ENCODE measurements at regions not wholly inside any gene's neighbourhood (a gene's known extent, or its start where the extent isn't known, plus 50 kb on each side); places are given as distances from the start of the nearest gene placed in this dataset.

DNA sequence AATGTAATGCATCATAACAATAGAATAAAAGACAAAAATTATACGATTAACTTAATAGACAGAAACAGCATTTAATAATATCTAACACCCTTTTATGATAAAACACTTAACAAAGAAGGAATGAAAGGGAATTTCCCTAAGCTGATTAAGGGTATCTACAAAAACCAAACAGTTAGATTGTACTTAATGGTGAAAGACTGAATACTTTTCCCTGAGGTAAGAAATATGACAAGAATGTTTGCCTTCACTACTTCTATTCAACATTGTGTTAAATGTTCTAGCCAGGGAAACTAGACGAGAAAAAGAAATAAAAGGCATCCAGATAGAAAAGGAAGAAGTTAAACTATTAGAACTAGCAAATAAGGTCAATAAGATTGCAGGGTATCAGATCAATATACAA is 276.9 kb downstream of the BAMBI start:
- in situ Hi-C loops (cut with HindIII; ENCODE audit: low sequenced_read_pairs): no loop called here
- TF ChIP-seq, protein P1, sequence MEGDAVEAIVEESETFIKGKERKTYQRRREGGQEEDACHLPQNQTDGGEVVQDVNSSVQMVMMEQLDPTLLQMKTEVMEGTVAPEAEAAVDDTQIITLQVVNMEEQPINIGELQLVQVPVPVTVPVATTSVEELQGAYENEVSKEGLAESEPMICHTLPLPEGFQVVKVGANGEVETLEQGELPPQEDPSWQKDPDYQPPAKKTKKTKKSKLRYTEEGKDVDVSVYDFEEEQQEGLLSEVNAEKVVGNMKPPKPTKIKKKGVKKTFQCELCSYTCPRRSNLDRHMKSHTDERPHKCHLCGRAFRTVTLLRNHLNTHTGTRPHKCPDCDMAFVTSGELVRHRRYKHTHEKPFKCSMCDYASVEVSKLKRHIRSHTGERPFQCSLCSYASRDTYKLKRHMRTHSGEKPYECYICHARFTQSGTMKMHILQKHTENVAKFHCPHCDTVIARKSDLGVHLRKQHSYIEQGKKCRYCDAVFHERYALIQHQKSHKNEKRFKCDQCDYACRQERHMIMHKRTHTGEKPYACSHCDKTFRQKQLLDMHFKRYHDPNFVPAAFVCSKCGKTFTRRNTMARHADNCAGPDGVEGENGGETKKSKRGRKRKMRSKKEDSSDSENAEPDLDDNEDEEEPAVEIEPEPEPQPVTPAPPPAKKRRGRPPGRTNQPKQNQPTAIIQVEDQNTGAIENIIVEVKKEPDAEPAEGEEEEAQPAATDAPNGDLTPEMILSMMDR (IDR thresholded peaks at IDR 0.05; ENCODE audit: low read depth, low read length): no peak
- no peak overlapping the region for H3K4me3 ChIP-seq (ENCODE audit: low read depth, low read length)
- DNase-seq (ENCODE audit: low read depth, low spot score): no peak

DNA sequence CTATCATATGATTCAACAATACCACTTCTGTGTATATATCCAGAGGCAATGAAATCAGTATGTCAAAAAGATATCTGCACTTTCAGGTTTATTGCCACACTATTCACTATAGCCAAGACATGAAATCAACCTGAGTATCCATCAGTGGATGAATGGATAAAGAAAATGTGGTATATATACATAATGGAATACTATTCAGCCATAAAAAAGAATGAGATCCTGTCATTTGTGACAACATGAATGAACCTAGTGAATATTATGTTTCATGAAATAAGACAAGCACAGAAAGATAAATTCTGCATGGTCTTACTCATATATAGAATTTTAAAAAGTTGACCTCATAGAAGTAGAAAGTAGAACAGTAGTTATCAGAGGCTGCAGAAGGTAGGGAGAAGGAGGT is 281.1 kb downstream of the BAMBI start:
- in situ Hi-C loops (cut with HindIII; ENCODE audit: low sequenced_read_pairs): no loop called here
- TF ChIP-seq, protein P1 (IDR thresholded peaks at IDR 0.05; ENCODE audit: low read depth, low read length): no peak
- H3K4me3 ChIP-seq (ENCODE audit: low read depth, low read length): no peak overlapping the region
- DNase-seq (ENCODE audit: low read depth, low spot score): no peak

DNA sequence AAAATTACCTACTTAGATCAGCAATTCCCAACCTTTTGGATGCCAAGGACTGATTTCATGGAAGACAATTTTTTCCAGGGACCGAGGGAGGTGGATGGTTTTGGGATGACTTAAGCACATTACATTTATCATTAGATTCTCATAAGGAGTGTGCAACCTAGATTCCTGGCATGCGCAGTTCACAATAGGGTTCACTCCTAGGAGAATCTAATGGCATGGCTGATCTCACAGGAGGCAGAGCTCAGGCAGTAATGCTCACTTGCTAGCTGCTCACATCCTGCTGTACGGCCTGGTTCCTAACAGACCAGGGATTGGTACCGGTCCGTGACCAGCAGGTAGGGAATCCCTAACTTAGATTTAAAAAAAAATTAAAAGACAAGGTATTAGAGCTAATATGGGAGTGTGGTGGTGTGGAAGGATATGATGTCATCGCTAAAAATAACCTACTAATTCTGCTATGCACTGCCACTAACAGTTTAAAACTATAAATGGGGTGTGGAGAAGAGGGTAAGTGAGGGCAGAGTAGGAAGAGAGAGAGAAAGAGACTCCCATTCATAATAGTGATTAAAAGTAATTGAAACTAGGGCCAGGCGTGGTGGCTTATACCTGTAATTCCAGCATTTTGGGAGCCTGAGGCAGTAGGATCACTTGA is 282.7 kb downstream of the BAMBI start:
- TF ChIP-seq, protein P1 (IDR thresholded peaks at IDR 0.05; ENCODE audit: low read depth, low read length): no peak
- in situ Hi-C loops (cut with HindIII; ENCODE audit: low sequenced_read_pairs): no loop called here
- no peak for DNase-seq (ENCODE audit: low read depth, low spot score)
- H3K4me3 ChIP-seq (ENCODE audit: low read depth, low read length): no peak overlapping the region

DNA sequence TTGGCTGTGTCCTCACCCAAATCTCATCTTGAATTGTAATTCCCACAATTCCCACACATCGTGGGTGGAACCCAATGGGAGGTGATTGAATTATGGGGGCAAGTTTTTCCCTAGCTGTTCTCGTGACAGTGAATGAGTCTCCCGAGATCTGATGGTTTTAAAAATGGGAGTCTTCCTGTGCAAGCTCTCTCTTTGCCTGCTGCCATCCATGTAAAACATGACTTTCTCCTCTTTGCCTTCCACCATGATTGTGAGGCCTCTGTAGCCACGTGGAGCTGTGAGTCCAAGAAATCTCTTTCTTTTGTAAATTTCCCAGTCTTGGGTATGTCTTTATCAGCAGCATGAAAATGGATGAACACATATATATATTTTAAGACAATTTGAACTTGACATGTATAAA is 285.4 kb downstream of the BAMBI start:
- no peak for DNase-seq (ENCODE audit: low read depth, low spot score)
- in situ Hi-C loops (cut with HindIII; ENCODE audit: low sequenced_read_pairs): no loop called here
- TF ChIP-seq, protein P1 (IDR thresholded peaks at IDR 0.05; ENCODE audit: low read depth, low read length): no peak
- H3K4me3 ChIP-seq (ENCODE audit: low read depth, low read length): no peak overlapping the region

DNA sequence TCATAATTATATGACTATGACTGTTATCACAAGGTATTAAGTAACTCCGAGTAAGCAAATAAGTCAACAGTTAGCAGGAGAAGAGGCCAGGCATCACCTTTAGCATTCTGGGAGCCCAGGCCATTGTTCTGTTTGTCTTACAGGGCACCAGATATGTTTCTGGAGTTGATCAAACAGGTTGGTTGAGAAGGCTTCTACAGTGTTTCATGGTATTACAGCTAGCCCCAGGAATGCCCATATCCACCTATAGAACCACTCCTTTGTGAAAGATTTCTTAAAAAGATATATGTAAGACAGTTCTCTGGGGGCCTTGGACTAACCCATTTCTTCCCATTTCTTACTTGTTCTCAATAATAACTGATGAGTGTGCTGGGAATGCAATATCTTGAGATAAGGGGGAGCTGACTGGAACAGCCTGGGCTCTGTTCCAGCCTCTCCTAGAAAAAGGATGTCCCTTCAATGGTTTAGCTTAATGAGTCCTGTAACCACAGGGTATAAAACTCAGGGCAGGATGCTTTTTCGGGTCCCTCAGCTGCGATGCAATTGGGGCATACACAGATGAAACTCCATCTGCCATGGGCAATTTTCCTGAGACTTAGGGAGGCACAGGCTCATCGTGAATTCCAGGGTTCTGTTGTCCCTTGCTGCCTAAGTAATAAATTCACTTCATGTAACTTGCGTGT is 286.4 kb downstream of the BAMBI start:
- DNase-seq (ENCODE audit: low read depth, low spot score): no peak
- in situ Hi-C loops (cut with HindIII; ENCODE audit: low sequenced_read_pairs): no loop called here
- no peak overlapping the region for H3K4me3 ChIP-seq (ENCODE audit: low read depth, low read length)
- TF ChIP-seq, protein P1 (IDR thresholded peaks at IDR 0.05; ENCODE audit: low read depth, low read length): no peak

DNA sequence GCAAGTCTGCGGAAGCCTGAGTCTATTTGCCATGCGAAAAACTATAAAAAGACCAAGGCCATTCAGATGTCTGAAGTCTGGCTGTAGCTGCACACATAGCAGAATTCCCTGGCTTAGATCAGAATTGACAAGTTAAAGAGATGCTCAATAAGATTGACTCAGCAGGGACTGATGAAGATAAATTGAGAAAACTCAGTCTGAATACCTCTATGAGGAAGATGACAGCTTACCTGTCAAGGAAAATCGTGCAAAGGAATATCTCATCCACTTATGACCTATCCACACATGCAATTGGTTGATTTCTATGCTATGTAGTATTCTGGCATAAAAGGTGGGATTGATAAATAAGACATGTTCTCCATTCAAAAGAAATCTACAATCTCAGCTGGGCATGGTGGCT is 288.6 kb downstream of the BAMBI start:
- TF ChIP-seq, protein P1 (IDR thresholded peaks at IDR 0.05; ENCODE audit: low read depth, low read length): no peak
- in situ Hi-C loops (cut with HindIII; ENCODE audit: low sequenced_read_pairs): no loop called here
- DNase-seq (ENCODE audit: low read depth, low spot score): no peak
- H3K4me3 ChIP-seq (ENCODE audit: low read depth, low read length): no peak overlapping the region
